Esophagus muscularis mucosa (tissue), 4 donors: ENCODE measurements at regions not wholly inside any gene's neighbourhood (a gene's known extent, or its start where the extent isn't known, plus 50 kb on each side); places are given as distances from the start of the nearest gene placed in this dataset.

Source experiments
- DNase-seq: peaks from one replicate; pipeline ENCODE4 v3.0.0-alpha.2; 2017; ENCODE audit errors: extremely low spot score
- H3K27ac ChIP-seq, 4 donors: fragments of 200-600 bp; sonication (generic); replicated peaks in 1 of 4; 1 replicate in 3 of 4; 2 replicates in 1 of 4; pipeline ENCODE4 v1.5.1; 2016 to 2019; ENCODE audit warnings: mild to moderate bottlenecking in 1 of 4
- H3K27me3 ChIP-seq, 4 donors: fragments of 200-600 bp; sonication (generic); one replicate each; pipeline versions ENCODE4 v1.5.1 to v1.6.0; 2016 to 2019
- H3K36me3 ChIP-seq, 4 donors: fragments of 200-600 bp; sonication (generic); one replicate each; pipeline ENCODE4 v1.5.1; 2016 to 2019
- H3K4me1 ChIP-seq, 4 donors: fragments of 200-600 bp; sonication (generic); one replicate each; pipeline ENCODE4 v1.5.1; 2016 to 2019
- H3K4me3 ChIP-seq, 4 donors: fragments of 200-600 bp; sonication (generic); 1 replicate in 2 of 4; 2 replicates in 2 of 4; pipeline ENCODE4 v1.5.1; 2016 to 2019; ENCODE audit warnings: mild to moderate bottlenecking in 4 of 4, moderate library complexity in 1 of 4
- H3K9me3 ChIP-seq, 4 donors: fragments of 200-600 bp; sonication (generic); 1 replicate in 3 of 4; 2 replicates in 1 of 4; pipeline ENCODE4 v1.5.1; 2016 to 2019
- EP300 ChIP-seq: sonication (generic); formaldehyde crosslinking; IDR thresholded peaks from one replicate; pipeline ENCODE4 v1.6.1; 2017; ENCODE audit warnings: antibody characterized with exemption
- POLR2A ChIP-seq: fragments of 450-650 bp; IDR thresholded peaks from one replicate; pipeline ENCODE4 v1.6.1; 2017; ENCODE audit warnings: antibody characterized with exemption, moderate library complexity, mild to moderate bottlenecking, low read depth
- POLR2AphosphoS5 ChIP-seq, 2 donors: sonication (generic); formaldehyde crosslinking; IDR thresholded peaks; one replicate each; pipeline ENCODE4 v1.6.1; 2017; ENCODE audit warnings: antibody characterized with exemption in 2 of 2
- WGBS: methylation state at CpG from one replicate; pipeline ENCODE4 v1.1.5; 2018; 5-methylcytosine and 5-hydroxymethylcytosine counted together
- intact Hi-C: fragments of 100-400 bp; cut with DNase I; formaldehyde crosslinking; loops from one replicate; pipeline ENCODE4 v1.15.1; 2023
- TF ChIP-seq, protein P1 (sequence below), 3 experiments: fragments of 200-600 bp in 2 of 3; fragments of 450-650 bp in 1 of 3; sonication (generic) in 2 of 3; IDR thresholded peaks; one replicate each; pipeline ENCODE4 v1.5.1; 2017 to 2019; ENCODE audit warnings: antibody characterized with exemption in 3 of 3, mild to moderate bottlenecking in 2 of 3, moderate library complexity in 1 of 3

DNA sequence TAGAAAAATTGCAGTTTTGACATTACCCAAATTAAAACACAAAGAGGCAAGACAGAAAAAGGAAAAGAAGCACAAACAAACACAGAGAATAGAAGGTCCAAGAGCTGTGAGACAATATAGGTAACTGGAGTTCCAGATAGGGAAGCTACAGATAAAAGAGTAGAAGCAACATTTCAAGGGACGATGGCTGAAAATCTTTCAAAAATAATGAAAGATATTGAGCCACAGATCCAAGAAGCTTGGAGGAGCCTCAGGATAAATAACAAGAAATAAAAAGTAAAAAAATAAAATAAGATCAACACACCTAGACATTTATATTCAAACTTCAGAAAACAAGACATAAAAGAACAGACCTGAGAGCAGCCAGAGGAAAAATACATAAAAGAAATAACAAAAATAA lies 164.9 kb downstream of the FNDC1 start:
- TF ChIP-seq POLR2AphosphoS5 (IDR thresholded peaks at IDR 0.05) (no peak), POLR2A (no peak), EP300 (no peak)
- TF ChIP-seq, protein P1, sequence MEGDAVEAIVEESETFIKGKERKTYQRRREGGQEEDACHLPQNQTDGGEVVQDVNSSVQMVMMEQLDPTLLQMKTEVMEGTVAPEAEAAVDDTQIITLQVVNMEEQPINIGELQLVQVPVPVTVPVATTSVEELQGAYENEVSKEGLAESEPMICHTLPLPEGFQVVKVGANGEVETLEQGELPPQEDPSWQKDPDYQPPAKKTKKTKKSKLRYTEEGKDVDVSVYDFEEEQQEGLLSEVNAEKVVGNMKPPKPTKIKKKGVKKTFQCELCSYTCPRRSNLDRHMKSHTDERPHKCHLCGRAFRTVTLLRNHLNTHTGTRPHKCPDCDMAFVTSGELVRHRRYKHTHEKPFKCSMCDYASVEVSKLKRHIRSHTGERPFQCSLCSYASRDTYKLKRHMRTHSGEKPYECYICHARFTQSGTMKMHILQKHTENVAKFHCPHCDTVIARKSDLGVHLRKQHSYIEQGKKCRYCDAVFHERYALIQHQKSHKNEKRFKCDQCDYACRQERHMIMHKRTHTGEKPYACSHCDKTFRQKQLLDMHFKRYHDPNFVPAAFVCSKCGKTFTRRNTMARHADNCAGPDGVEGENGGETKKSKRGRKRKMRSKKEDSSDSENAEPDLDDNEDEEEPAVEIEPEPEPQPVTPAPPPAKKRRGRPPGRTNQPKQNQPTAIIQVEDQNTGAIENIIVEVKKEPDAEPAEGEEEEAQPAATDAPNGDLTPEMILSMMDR (IDR thresholded peaks at IDR 0.05) = no peak
- Histone ChIP-seq H3K4me3 (no peak overlapping the region), H3K4me1 (no peaks in the 10 kb centered on the region), H3K9me3 (peaks cover 0 to 21% (median 14%) of the 10 kb centered on the region in 4 donors), H3K27ac (no peak overlapping the region), H3K27me3 (no peaks in the 10 kb centered on the region), H3K36me3 (no peaks in the 10 kb centered on the region)
- intact Hi-C loops = no loop called here
- WGBS = 93% methylated on average over 1 of the region's 1 CpG
- no peak for DNase-seq

DNA sequence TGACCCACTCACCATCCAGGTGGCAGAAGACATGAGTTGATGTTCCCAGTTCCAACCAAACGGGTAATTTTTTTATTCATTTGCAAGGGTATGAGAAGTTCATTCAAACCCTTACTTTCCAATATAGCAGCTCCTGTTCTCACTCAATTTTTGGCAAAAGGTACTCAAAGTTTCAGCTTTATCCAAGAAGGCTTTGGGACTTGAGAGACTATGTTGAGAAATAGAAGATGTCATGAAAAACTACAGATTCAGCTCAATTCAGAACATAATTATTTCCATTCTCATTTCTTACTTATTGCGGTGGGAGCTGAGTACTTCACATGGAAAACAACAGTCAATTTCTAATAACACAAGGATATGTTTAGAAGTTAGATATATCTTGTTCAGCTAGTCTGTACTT lies 162.3 kb downstream of the FNDC1 start:
- H3K9me3 ChIP-seq = peaks cover 0 to 21% (median 9%) of the 10 kb centered on the region in 4 donors
- H3K4me1 ChIP-seq = no peaks in the 10 kb centered on the region
- TF ChIP-seq EP300 (no peak), POLR2A (no peak), POLR2AphosphoS5 (IDR thresholded peaks at IDR 0.05) (no peak)
- TF ChIP-seq, protein P1 (IDR thresholded peaks at IDR 0.05) = no peak
- H3K4me3 ChIP-seq = no peak overlapping the region
- 94% methylated on average over 2 of the region's 2 CpGs for WGBS
- no peak for DNase-seq
- H3K36me3 ChIP-seq = no peaks in the 10 kb centered on the region
- intact Hi-C loops = no loop called here
- no peak overlapping the region for H3K27ac ChIP-seq
- H3K27me3 ChIP-seq = no peaks in the 10 kb centered on the region

DNA sequence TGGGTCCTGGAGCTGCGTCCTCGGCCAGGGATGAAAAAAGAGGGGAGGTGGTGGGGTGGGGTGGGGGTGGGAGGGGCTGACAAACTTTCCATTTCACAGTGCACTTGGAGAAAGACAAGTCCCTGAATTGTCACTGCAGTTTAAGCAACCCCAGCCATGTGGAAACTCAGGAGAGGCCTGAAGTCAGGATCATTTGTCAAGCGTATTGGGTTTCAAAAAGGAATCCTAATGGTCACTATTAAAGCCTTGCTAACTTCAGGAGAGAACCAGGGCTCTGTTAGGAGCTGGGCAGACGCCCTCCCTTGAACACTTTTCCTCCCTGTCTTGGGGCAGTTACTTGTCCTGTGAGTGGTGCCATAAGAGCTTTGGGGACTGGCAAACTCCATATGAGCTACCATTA lies 159.9 kb downstream of the FNDC1 start:
- H3K4me1 ChIP-seq = no peaks in the 10 kb centered on the region
- H3K27me3 ChIP-seq = no peaks in the 10 kb centered on the region
- no peak for TF ChIP-seq EP300
- no peak for TF ChIP-seq POLR2A
- no peak for TF ChIP-seq POLR2AphosphoS5 (IDR thresholded peaks at IDR 0.05)
- TF ChIP-seq, protein P1 (IDR thresholded peaks at IDR 0.05) = no peak
- no peak overlapping the region for H3K4me3 ChIP-seq
- DNase-seq = peak; percentile 89
- no peak overlapping the region for H3K27ac ChIP-seq
- intact Hi-C loops = no loop called here
- no peaks in the 10 kb centered on the region for H3K36me3 ChIP-seq
- peaks cover 0 to 13% (median 7%) of the 10 kb centered on the region in 4 donors for H3K9me3 ChIP-seq
- WGBS = 80% methylated on average over 1 of the region's 4 CpGs

DNA sequence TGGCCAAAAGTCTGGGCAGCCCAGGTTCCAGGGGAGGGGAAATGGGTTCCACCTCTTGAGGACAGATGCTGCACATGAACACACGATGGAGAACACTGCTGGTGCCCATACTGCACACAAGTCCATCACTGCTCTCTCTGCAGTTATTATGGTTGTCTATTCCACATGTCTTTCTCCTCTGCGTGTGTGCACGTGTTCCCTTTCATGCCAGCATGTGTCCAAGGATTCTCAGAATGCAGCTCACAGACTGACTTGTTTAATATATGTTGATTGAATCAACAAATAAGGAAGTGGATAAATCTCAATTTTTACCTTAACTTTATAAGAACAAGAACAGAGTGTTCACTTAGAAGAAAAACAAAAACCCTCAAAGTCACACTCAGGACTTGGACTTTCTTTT lies 158.9 kb downstream of the FNDC1 start:
- peaks cover 0 to 3% (median 0%) of the 10 kb centered on the region in 4 donors for H3K9me3 ChIP-seq
- TF ChIP-seq POLR2A = no peak
- TF ChIP-seq EP300 = no peak
- TF ChIP-seq, protein P1 (IDR thresholded peaks at IDR 0.05) = no peak
- TF ChIP-seq POLR2AphosphoS5 (IDR thresholded peaks at IDR 0.05) = no peak
- no peaks in the 10 kb centered on the region for H3K4me1 ChIP-seq
- H3K36me3 ChIP-seq = no peaks in the 10 kb centered on the region
- 95% methylated on average over 3 of the region's 3 CpGs for WGBS
- no peaks in the 10 kb centered on the region for H3K27me3 ChIP-seq
- H3K27ac ChIP-seq = no peak overlapping the region
- intact Hi-C loops = no loop called here
- peak; percentile 55 for DNase-seq
- H3K4me3 ChIP-seq = no peak overlapping the region

DNA sequence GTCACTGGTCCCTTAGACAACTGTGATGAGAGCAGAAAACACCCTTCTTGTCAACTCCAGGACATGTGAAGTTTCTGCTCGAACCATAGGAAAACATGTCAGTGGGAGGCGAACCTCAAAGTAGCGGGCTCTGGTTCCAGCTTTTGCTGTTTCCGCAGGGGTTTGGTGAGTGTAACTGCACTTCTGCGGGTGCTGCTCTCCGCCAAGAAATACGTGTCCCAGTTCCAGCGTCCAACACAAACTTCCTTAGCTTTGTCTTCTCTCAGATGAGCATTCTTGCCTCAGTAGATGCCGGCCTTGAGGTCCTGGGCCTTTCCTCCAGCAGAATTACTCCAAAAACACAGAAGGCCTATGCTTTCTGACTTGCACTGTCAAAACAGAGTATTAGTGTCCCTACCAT lies 156.3 kb downstream of the FNDC1 start:
- TF ChIP-seq, protein P1 (IDR thresholded peaks at IDR 0.05) = no peak
- TF ChIP-seq POLR2A = no peak
- TF ChIP-seq EP300 = no peak
- no peak for TF ChIP-seq POLR2AphosphoS5 (IDR thresholded peaks at IDR 0.05)
- no peaks in the 10 kb centered on the region for H3K36me3 ChIP-seq
- H3K27me3 ChIP-seq = no peaks in the 10 kb centered on the region
- H3K9me3 ChIP-seq = no peaks in the 10 kb centered on the region
- WGBS = 93% methylated on average over 9 of the region's 9 CpGs
- H3K27ac ChIP-seq = no peak overlapping the region
- intact Hi-C loops = no loop called here
- DNase-seq = peak; percentile 77
- H3K4me1 ChIP-seq = no peaks in the 10 kb centered on the region
- H3K4me3 ChIP-seq = no peak overlapping the region
